Endodermal cell (in vitro differentiated cells): ENCODE measurements at regions not wholly inside any gene's neighbourhood (a gene's known extent, or its start where the extent isn't known, plus 50 kb on each side); places are given as distances from the start of the nearest gene placed in this dataset.

Experiments used
- DNase-seq: peaks from one replicate; pipeline ENCODE4 v3.0.0-alpha.2; 2017
- H3K27ac ChIP-seq: 2 replicates; pipeline ENCODE4 v1.5.1; 2013; ENCODE audit warnings: mild to moderate bottlenecking, low read depth, low read length, moderate library complexity
- H3K27me3 ChIP-seq: 2 replicates; pipeline ENCODE4 v1.6.1; 2013; ENCODE audit warnings: mild to moderate bottlenecking, low read length, moderate library complexity; ENCODE audit not compliant: insufficient read depth, control insufficient read depth, poor library complexity, severe bottlenecking
- H3K36me3 ChIP-seq: 2 replicates; pipeline ENCODE4 v1.7.0; 2013; ENCODE audit warnings: mild to moderate bottlenecking, low read length, moderate library complexity; ENCODE audit not compliant: control insufficient read depth, insufficient read depth
- H3K4me1 ChIP-seq: one replicate; pipeline ENCODE4 v1.7.0; 2013; ENCODE audit warnings: low read length; ENCODE audit not compliant: control insufficient read depth, insufficient read depth
- H3K4me3 ChIP-seq: 2 replicates; pipeline ENCODE4 v1.5.1; 2013; ENCODE audit warnings: mild to moderate bottlenecking, low read length, moderate library complexity
- H3K9ac ChIP-seq: 2 replicates; pipeline ENCODE4 v1.6.1; 2013; ENCODE audit warnings: mild to moderate bottlenecking, low read length, moderate library complexity; ENCODE audit not compliant: poor library complexity, severe bottlenecking; ENCODE audit errors: extremely low read depth
- H3K9me3 ChIP-seq: 2 replicates; pipeline ENCODE4 v1.6.1; 2013; ENCODE audit warnings: mild to moderate bottlenecking, low read length, moderate library complexity; ENCODE audit not compliant: control insufficient read depth
- H3K27ac Mint-ChIP-seq: 2 replicates; pipeline ENCODE4 v1.8.0; 2020; ENCODE audit warnings: mixed read lengths
- H3K27me3 Mint-ChIP-seq: 2 replicates; pipeline ENCODE4 v1.8.0; 2021; ENCODE audit warnings: mild to moderate bottlenecking, mixed read lengths; ENCODE audit not compliant: insufficient read depth
- H3K36me3 Mint-ChIP-seq: 2 replicates; pipeline ENCODE4 v1.8.0; 2020; ENCODE audit warnings: low read depth, mixed read lengths
- H3K4me1 Mint-ChIP-seq: 2 replicates; pipeline ENCODE4 v1.8.0; 2020; ENCODE audit warnings: mixed read lengths
- H3K4me3 Mint-ChIP-seq: 2 replicates; pipeline ENCODE4 v1.8.0; 2020; ENCODE audit warnings: mild to moderate bottlenecking, moderate library complexity, mixed read lengths
- H3K9me3 Mint-ChIP-seq: 2 replicates; pipeline ENCODE4 v1.8.0; 2020; ENCODE audit warnings: mild to moderate bottlenecking, mixed read lengths
- CTCF ChIP-seq: fragments of 200-600 bp; sonication (generic); conservative IDR thresholded peaks from 2 replicates; pipeline ENCODE4 v1.5.0; 2021; ENCODE audit warnings: antibody characterized with exemption, mild to moderate bottlenecking
- WGBS, 2 experiments: methylation state at CpG; one replicate each; pipeline versions ENCODE4 v1.1.5 to v1.1.7; 2013; ENCODE audit warnings: missing lambda C conversion rate in 2 of 2, mixed read lengths in 1 of 2; ENCODE audit not compliant: insufficient coverage in 1 of 2, insufficient read length in 1 of 2; 5-methylcytosine and 5-hydroxymethylcytosine counted together

- Histone ChIP-seq H3K4me1 (no peaks in the 10 kb centered on the region), H3K36me3 (no peaks in the 10 kb centered on the region), H3K9ac (no peak overlapping the region), H3K4me3 (no peak overlapping the region), H3K9me3 (no peaks in the 10 kb centered on the region), H3K27ac (no peak overlapping the region), H3K27me3 (no peaks in the 10 kb centered on the region)
- TF ChIP-seq CTCF: no peak
- no peak overlapping the region for H3K4me3 Mint-ChIP-seq
- H3K27me3 Mint-ChIP-seq: no peaks in the 10 kb centered on the region
- no peaks in the 10 kb centered on the region for H3K36me3 Mint-ChIP-seq
- H3K4me1 Mint-ChIP-seq: no peaks in the 10 kb centered on the region
- H3K27ac Mint-ChIP-seq: no peak overlapping the region
- DNase-seq: no peak
- H3K9me3 Mint-ChIP-seq: no peaks in the 10 kb centered on the region
Observed at GRCh38 chr5:101461455-101461854, 558.4 kb upstream of the ST8SIA4 start.

- Histone ChIP-seq H3K27me3 (no peaks in the 10 kb centered on the region), H3K9ac (no peak overlapping the region), H3K9me3 (no peaks in the 10 kb centered on the region), H3K27ac (no peak overlapping the region), H3K36me3 (no peaks in the 10 kb centered on the region), H3K4me3 (no peak overlapping the region), H3K4me1 (no peaks in the 10 kb centered on the region)
- no peaks in the 10 kb centered on the region for H3K4me1 Mint-ChIP-seq
- no peaks in the 10 kb centered on the region for H3K36me3 Mint-ChIP-seq
- H3K27me3 Mint-ChIP-seq: no peaks in the 10 kb centered on the region
- TF ChIP-seq CTCF: no peak
- DNase-seq: no peak
- H3K4me3 Mint-ChIP-seq: no peak overlapping the region
- 89% methylated on average over 2 of the region's 4 CpGs; no CpG with 5 or more reads in 1 of the 2 experiments for WGBS, 2 experiments
- no peak overlapping the region for H3K27ac Mint-ChIP-seq
- no peaks in the 10 kb centered on the region for H3K9me3 Mint-ChIP-seq
Observed at GRCh38 chr5:101458587-101458986, 555.5 kb upstream of the ST8SIA4 start.

- DNase-seq: no peak
- no peak overlapping the region for H3K27ac ChIP-seq
- no peak for TF ChIP-seq CTCF
- H3K9me3 Mint-ChIP-seq: no peaks in the 10 kb centered on the region
- H3K9me3 ChIP-seq: no peaks in the 10 kb centered on the region
- no peaks in the 10 kb centered on the region for H3K36me3 Mint-ChIP-seq
- no peak overlapping the region for H3K27ac Mint-ChIP-seq
- H3K27me3 Mint-ChIP-seq: no peaks in the 10 kb centered on the region
- H3K4me1 ChIP-seq: no peaks in the 10 kb centered on the region
- no peak overlapping the region for H3K4me3 ChIP-seq
- no peaks in the 10 kb centered on the region for H3K4me1 Mint-ChIP-seq
- H3K27me3 ChIP-seq: no peaks in the 10 kb centered on the region
- no peak overlapping the region for H3K9ac ChIP-seq
- no peak overlapping the region for H3K4me3 Mint-ChIP-seq
- H3K36me3 ChIP-seq: no peaks in the 10 kb centered on the region
- WGBS, 2 experiments: 100% methylated on average over 1 of the region's 2 CpGs; no CpG with 5 or more reads in 1 of the 2 experiments
Observed at GRCh38 chr5:101455851-101456250, 552.8 kb upstream of the ST8SIA4 start.
